ENCODE measurements at regions not wholly inside any gene's neighbourhood (a gene's known extent, or its start where the extent isn't known, plus 50 kb on each side); places are given as distances from the start of the nearest gene placed in this dataset.

DNA sequence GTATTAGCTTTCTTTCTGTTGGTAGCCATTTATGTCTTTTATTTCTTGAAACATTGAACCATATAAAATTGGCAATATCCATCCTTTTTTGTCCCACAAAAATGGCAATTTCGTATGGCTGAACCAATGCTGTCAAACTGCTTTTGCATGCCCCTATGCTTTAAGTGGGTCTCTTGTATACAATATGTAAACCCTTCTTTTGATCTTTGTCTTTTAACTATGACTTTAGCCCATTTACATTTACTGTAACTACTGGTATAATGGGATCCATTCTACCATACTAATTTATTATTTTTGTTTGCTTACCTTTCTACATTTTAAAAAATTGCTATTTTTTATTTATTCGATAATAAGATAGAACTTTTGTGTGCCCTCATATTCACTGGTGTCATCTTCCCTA, 93.4 kb downstream of the TENT4A start:
- intact Hi-C loops (cut with micrococcal nuclease): no loop called here

- intact Hi-C loops (cut with micrococcal nuclease): no loop called here
Observed at GRCh38 chr5:6808462-6808861, 95.2 kb downstream of the TENT4A start.

GRCh38 chr5:6810641-6811405, 97.6 kb downstream of the TENT4A start:
- intact Hi-C loops (cut with micrococcal nuclease): no loop called here

DNA sequence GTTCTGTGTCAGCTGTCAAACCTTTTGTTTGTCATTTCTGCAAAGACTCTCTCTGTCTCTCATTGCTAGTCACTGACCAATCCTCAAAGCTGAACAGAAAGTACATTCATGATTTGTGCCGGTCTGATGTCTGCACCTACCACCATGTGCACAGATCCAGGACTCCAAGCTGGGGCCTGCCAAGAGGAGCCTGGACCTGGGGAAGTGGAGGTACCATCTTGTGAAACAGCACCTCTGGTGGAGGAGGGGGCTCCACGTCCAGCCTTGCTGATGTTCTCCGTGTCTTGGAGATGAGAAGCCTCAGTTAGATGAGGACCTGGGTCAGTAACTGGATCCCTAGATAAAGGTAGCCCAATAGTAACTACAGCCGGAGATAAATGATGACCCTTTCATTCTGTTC, 98.9 kb downstream of the TENT4A start:
- intact Hi-C loops (cut with micrococcal nuclease): no loop called here

DNA sequence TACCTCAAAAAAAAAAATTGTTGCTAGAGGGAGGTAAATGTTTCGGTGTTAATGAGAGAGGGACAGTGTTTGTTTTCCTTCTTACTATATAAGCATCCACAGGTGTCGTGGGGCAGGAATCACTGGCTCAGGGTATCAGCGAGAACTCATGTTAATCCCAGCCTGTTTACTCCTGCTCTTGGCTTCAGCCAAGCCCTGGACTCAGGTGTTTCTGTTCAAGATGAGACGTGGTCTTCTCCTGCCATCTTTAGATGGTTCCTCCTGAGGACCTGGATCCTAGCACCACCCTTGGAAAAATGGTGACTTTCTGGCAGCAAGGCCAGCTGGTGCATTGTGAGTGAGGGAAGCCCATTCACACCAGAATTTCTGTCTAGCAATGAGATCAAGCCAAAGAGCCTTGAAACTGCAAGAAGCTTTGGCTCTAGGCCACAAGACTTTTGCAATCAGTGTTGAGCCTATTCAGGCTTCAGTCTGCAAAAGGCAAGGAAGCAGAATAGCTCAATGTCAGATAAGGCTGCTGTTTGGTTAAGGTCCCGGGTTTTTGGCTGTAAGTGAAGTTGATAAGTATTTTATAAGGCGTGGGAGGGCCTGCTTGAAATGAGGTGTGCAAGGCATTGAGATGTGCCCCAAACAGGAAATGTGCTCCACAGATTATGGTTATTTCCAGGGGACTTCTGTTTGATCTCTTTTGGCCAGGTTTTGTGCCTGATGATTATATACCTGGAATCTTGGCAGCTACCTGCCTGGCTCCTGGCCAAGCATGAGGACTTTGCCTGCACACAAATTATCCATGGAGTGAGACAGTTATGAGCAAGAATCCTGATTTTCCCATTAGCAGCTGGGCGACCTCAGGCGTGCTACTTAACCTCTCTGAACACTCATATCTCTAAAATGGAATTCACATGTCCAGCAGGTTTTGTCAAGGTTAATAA, 99.8 kb downstream of the TENT4A start:
- intact Hi-C loops (cut with micrococcal nuclease): no loop called here

DNA sequence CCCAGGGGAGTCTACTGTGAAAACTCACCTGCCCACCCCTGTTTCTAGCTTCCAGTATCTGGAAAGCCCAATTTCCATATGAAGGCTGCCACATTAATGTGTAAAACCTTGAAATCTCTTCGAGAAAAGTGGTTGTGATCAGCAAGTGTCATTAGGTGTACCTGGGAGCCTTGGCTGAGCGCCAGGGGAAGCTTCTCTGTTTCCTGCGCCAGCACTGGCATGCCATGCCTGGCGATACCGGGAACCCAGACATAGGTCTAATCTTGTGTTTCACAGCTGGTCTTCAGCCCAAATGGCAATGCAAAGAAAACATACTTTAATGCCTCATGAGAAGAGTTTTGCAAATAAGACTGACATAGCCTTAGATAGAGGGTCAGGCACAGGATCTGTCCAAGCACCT, 101.6 kb downstream of the TENT4A start:
- intact Hi-C loops (cut with micrococcal nuclease): no loop called here

DNA sequence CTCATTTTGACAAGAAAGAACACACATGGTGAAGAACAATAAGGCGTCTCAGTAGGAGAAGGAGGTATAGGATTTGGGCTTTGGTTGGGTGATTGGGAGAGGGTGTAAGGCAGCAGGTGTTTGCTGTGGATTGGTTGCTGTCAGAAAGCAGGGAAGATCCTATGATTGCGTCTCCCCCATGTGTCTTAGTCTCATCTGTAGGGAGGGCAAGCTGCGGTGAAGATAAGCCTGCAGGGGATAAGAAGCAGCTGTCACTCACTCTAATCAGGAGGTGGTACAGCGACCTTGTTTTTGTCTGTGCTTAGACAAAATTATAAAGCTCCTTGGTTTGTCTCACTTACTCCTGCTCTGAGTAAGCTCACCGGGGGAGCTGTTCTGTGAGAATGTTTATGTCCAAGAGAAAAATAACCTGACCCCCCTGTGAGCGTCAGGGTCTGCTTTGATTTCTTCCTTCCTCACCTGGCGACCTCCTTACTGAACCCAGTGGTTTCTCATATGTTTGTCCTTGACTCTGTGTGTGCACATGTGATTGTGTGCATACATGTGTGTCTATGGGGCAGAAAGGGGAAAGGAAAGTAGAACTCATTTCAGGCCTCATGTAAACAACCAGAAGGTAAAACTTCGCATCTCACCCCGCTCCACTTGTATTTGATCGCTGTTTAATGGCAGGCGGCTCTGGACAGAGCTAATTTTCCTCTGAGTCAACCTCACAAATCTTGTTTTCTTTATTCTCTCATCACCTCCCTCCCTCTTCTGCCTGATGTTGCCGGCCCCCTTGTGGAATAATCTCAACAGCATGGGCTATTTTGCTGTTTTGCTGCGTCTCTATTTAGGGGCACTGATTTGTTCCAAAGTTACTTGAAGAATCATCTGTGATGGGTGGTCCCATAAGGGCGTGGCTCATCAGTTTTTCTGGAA, 105.6 kb downstream of the TENT4A start:
- intact Hi-C loops (cut with micrococcal nuclease): no loop called here

GRCh38 chr5:6819521-6819920, 106.3 kb downstream of the TENT4A start:
- intact Hi-C loops (cut with micrococcal nuclease): no loop called here

DNA sequence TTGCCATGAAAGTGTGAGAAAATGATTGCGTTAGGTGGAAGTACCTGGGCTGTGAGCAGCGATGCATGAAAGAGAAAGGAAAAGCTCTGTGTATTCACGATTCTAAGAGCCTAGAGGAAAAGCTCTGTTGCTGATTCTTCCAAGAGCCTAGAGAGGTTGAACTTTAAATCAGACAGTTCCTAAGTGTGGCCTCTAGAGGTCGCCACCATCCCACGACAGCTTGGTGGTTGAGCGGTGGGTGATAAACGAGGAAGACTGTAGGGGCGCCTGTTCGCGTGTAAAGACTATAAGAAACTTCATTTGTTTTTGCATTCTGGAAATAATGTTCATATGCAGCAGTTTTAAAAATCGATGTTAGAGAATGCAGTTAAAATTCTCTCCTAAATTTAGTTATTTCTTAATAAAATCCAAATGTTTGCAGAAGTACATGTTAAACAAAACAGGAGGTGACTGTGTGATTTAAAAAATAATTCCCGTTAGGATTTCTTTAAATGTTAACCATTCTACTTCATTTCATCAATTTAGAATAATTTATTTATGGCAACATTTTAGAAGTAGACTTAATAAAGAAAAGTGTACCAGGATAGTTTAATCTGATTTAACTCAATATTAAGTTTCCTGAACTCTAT, 107.7 kb downstream of the TENT4A start:
- intact Hi-C loops (cut with micrococcal nuclease): loop anchor here (1.0 kb wide), 1 partner anchor 925 kb away; no protein-coding TSS in a partner anchor

- intact Hi-C loops (cut with micrococcal nuclease): no loop called here
Observed at GRCh38 chr5:6822068-6822467, 108.8 kb downstream of the TENT4A start.

DNA sequence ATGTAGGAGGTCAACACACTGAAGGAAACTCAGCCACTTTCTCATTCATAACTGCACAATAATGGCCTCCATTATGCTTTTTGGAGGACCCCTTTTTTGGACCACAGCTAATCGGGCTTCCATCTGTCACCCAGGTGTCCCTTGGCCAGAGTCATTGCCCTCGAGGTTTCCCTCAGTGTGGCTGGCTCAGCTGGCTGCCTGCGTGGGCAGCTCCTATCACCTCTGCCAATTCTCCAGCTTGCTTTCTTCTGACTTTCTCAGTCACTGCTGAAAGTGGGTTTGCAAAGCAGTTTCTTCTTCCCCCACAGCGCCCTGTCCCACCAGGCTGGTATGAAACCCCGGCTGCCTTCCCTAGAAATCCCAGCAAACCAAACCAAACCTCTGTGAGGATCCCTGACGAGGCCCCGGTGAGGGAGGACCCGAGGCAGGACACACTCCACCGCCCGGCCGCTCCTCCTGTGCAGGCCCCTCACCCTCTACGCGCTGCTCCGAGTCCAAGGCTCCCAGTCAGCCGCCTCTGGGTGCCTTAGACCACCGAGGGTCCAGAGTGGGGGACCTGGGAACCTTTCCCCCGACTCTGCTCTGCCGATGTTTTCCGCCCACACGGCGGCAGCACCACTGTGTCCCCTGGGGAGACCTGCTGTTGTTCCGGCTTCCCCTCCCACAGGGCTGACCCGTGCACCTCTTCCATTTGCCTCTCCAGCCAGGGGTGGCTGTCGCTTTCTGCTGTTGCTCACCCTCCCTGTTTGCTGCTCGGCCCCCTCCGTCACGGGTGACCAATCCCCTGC, 109.5 kb downstream of the TENT4A start:
- intact Hi-C loops (cut with micrococcal nuclease): no loop called here

DNA sequence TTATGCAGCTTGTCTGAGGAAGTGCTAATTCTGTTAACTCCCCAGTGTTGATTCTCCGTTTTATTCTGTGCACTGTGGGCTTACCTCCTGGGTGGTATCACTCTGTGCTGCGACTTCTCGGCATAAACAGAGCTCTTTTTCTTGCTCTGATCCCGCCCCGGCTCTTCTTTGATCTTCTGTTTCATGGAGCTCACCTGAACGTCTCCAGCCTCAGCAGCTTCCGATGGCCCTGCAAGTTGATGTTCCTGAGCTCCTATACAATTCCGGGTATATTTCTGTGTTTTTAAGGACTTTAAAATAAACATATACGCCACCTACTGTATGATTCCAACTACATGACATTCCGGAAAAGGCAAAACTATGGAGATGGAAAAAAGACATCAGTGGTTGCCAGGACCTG, 110.8 kb downstream of the TENT4A start:
- intact Hi-C loops (cut with micrococcal nuclease): no loop called here

DNA sequence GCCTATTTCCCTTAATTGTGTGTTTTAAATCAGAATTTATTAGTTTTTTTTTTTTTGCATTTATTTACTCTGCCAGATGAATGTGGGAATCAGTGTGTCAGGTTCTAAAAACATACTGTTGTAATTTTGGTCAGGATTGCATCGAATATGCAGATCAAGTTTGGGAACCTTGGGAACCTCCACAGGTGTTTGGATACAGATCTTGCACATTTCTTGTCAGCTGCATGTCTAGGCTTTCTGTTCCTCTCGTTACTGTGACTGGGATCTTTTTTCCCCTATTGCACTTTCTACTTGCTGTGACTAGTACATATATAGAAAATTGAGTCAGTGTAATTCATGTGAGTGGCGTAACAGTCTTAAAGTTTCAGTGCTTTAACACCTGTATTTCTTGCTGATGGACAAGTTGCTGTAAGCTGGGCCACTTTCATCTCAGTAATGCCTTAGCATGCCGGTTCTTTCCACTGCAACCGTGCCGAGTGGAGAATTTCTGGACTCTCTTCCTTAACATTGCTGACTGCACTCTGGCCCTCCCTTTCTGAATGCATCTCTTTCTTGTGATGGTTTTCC, 112.5 kb downstream of the TENT4A start:
- intact Hi-C loops (cut with micrococcal nuclease): loop anchor here (5.0 kb wide), 3 partner anchors 193 to 1403 kb away; partner anchors contain the start of genes ICE1, NSUN2 and SRD5A1

DNA sequence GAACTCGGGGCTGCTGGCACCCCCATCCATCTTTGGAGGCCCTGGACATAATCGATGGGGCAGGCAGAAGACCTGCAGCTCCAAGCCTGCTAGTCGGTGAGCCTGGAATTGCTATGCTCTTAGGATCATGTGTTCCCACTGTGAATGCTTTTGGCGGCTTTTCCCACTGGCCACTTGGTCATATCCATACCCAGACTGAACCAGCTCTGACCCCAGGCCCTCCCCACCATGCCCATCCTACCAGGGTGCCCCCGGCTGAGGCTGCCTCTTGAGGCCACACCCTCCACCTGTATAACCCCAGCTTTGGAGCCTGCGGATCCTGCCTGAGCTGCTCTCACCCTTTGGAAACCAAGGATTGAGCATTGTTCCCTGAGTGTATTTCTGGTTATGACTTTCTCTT, 113.5 kb downstream of the TENT4A start:
- intact Hi-C loops (cut with micrococcal nuclease): loop anchor here (5.0 kb wide), 3 partner anchors 194 to 1404 kb away; partner anchors contain the start of genes ICE1, NSUN2 and SRD5A1

DNA sequence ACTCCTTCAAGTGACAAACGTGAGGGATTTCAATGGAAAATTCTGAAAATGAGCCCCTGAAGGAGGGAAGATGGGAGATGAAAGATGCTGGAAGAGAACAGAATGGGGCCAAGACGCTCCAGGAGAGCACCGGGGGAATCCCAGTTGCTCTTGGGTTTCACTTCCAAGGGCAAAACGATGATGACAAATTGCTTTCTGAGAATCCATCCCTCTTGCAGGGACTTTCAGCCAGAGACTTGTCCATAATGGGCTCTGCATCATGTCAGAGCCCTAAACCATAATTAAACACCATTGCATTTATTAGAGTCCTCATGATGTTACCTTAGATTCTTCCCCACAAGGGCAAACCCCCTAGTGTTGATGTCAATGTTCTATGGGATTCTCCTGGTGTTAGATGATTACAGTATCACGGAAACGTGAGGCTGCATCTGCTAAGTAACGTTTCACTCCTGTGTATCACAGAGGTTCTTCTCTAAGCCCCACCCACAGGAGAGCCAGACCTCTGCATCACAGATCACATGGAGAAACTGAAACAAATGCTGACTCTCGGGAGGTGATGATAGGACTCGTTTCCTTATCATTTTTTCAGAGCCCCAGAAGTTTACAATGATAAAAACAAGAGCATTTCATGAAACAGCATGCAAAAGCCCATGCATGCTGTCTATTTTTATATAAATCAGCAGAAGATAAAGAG, 114.4 kb downstream of the TENT4A start:
- intact Hi-C loops (cut with micrococcal nuclease): loop anchor here (1.0 to 5.0 kb wide), 6 partner anchors 114 to 1405 kb away; partner anchors contain the start of genes ICE1, MED10, NSUN2 and SRD5A1

DNA sequence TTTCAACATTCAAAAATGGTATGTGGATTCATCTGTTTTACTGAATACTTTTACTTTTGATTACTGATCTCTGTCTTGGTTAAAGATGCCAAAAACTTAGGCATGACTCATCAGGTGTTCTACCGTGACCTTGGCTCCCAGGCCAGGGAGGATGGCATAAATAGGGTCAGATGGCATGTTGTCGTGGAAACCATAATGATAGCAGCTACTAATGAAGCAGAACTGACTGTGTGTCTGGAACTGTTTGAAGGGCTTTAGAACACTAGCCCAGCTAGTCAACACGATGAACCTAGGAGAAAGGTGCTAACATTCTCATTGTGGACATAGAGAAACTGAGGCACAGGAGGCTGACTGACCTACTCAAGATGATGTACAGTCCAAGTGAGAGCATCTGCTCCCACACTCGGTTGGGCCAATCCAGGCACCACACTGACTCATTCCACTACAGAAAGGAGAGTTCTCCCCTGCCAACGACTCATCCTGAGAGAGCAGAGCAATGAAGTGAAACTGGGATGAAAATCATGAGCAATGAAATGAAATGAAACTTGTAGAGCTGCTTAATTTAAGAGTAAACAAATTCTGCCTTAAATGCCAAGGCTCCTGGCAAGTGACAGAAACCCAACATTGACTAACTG, 116.0 kb downstream of the TENT4A start:
- intact Hi-C loops (cut with micrococcal nuclease): loop anchor here (2.0 to 5.0 kb wide), 5 partner anchors 197 to 1407 kb away; partner anchors contain the start of genes ICE1, MED10, NSUN2 and SRD5A1

DNA sequence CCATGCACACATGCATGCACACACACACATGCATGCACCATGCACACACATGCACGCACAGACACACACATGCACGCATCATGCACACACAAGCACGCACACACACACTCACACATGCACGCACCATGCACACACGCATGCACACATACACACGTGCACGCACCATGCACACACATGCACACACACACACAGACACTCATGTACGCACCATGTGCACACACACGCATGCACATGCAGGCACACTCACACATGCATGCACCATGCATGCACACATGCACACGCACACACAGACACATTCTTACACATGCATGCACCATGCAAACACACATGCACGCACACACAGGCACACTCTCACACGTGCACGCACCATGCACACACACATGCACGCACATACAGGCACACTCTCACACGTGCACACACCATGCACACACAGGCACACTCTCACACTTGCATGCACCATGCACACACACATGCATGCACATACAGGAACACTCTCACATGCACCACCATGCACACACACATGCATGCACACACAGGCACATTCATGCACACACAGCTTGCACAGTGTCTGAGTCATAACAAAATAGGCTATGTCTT, 117.5 kb downstream of the TENT4A start:
- intact Hi-C loops (cut with micrococcal nuclease): no loop called here
